H1 (cell line): ENCODE measurements at regions not wholly inside any gene's neighbourhood (a gene's known extent, or its start where the extent isn't known, plus 50 kb on each side); places are given as distances from the start of the nearest gene placed in this dataset.

Source experiments
- CTCF ChIP-seq, 3 experiments: IDR thresholded peaks; 1 replicate in 2 of 3; 2 replicates in 1 of 3; pipeline versions ENCODE4 v1.5.1 to v1.6.1; 2011; ENCODE audit warnings: low read length in 3 of 3, mild to moderate bottlenecking in 3 of 3, inconsistent platforms in 2 of 3, low read depth in 1 of 3, moderate library complexity in 1 of 3; ENCODE audit not compliant: insufficient read depth in 1 of 3; ENCODE audit errors: control extremely low read depth in 1 of 3
- SIN3A ChIP-seq, 2 experiments: IDR thresholded peaks in 1 of 2; conservative IDR thresholded peaks in 1 of 2; 2 replicates each; pipeline ENCODE4 v1.6.1; 2011 to 2012; ENCODE audit warnings: low read length in 2 of 2, improper control_type of control experiment in 1 of 2, low read depth in 1 of 2, mild to moderate bottlenecking in 1 of 2
- SUZ12 ChIP-seq: fragments of 200-600 bp; sonication (generic); IDR thresholded peaks from 2 replicates; pipeline ENCODE4 v1.6.1; 2012; ENCODE audit warnings: mild to moderate bottlenecking, inconsistent platforms, low read length, moderate library complexity, mixed read lengths

DNA sequence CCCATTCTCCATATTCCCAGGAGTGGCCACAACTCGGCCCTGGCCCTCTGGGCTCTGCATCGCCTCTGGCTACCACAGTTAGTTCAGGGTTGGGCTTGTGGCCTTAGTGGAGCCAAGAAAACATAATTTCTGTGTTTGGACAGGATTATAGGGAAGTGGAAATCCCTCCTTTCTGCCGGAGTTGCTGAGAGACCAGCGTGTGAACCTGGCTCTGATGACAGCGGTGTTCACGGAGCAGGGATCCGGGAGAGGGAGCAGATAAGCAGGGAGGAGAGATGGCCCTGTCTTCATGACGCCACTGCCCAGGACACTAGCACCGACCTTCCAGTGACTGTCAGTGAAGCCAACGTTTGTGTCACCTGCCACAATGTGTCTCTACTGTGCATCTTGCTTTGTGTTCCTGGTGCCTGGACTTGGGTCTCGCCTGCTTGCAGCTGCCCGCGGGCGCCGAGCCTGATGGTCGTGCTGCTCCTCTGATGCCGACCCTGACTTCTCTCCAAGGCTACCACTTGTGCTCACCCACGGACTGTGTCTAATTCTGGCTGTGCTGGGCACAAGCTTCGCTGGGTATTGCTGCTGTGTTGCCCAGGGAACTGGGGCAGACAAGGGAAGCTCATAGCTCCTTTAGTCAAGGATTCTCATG lies 67.0 kb upstream of the VIPR2 start (continued):
- no peak for TF ChIP-seq SIN3A (conservative IDR thresholded peaks at IDR 0.05 in 1 of 2, IDR thresholded peaks at IDR 0.05 in 1 of 2; ENCODE audit: low read depth in 1 of 2, low read length in 2 of 2)
- no peak for TF ChIP-seq SUZ12
- TF ChIP-seq CTCF (IDR thresholded peaks at IDR 0.05; ENCODE audit: control extremely low read depth in 1 of 3, insufficient read depth in 1 of 3, low read depth in 1 of 3, low read length in 3 of 3) = no peak
